ENCODE measurements at regions not wholly inside any gene's neighbourhood (a gene's known extent, or its start where the extent isn't known, plus 50 kb on each side); places are given as distances from the start of the nearest gene placed in this dataset.
A peak's percentile ranks its signal among the peaks of the same experiment; 100 is the strongest.

DNA sequence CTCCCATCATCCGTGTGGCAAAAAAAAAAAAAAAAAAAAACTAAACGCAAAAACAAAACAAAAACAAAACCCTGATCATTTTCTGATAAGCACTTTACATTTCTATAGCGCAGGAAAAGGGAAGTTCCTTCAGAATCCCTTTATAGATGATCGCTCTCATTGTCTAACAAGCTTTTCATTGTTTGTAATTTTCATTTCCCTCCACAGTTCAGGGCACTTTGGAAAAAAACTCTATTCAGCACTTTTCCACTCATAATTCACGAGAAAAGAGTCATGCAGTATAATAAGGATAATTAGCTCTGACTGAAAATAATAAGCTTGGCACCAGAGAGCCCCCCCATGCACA lies 89.4 kb upstream of the ATXN1 start:
- no peak for DNase-seq

DNA sequence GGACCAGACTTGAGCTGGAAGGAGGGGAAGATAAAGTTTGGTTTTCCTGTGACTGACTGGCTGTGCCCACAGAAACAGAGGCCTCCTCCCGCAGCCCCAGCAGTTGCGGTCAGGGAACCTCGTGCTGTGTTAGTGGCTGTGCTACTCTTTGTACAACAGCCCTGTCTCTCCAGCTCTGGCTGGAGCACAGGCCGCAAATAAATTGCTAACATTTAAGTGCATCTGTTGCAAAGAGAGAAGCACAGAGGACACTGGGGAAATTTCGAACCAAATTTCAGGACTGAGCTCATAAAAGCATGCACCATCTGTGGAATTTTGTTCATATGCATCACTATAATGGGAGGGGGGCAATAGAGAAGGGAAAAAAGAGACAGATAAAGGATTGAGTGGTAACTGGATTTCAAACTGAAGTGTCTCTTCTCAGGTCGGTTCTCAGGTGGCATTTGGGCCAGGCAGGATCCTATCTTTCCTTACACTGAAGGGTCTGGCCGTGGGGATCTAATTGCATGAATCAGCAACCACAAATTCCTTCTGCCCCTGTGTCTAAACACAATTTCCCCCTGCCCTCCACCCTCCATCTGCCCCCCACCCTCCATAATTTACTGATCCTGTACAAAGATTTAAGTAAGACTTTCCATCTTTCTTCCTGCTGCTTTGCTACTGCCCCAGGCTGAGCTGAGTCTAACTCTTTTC lies 88.9 kb upstream of the ATXN1 start:
- peak; percentile 55 for DNase-seq

DNA sequence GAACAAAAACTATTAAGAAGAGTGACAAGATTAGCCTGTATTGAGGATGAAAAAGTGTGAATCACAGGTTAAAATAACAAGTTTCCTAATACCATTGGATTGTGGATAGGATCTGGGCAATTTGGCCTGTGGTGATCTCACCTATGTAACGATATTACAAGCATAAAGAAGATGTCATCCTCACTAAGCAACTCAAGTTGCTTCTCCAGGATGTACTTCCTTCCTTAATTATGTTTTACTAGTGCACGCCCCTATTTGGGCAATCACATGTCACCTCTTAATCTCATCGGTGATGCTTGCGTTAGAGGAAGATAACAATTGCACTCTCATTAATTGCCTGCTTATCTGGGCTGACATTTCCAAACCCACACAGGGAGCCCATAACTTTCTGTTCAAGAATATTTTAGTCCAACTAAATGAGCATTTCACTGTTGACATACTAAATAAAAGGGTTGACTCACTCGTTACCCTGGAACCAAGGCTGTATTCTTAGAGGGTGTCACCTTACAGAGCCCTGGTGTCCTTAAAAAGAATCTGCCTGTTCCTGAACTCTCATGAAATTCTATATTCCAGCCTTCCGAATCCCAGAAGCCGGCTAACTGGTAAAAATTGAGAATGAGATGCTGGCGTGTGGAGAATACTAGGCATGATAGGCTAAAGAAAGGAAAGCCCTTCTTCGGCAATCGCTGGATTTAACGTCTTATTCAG lies 88.2 kb upstream of the ATXN1 start:
- peak; percentile 42 for DNase-seq

DNA sequence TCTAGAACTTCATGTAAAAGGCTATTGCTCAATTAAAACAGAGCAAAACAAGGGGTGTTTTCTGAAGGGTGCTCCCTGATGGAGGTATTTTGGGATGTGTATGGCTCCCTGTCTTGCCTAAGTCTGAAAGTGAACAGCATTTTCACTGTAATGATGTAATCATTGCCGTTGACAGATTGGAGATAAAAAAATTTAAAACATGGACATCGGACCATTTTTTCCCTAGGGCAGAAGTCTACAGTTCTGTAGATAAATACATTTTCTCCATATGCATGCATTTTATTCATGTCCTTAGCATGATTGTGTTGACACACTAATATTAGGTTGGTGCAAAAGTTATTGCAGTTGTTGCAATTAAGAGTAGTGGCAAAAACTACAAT lies 85.1 kb upstream of the ATXN1 start:
- no peak for DNase-seq

DNA sequence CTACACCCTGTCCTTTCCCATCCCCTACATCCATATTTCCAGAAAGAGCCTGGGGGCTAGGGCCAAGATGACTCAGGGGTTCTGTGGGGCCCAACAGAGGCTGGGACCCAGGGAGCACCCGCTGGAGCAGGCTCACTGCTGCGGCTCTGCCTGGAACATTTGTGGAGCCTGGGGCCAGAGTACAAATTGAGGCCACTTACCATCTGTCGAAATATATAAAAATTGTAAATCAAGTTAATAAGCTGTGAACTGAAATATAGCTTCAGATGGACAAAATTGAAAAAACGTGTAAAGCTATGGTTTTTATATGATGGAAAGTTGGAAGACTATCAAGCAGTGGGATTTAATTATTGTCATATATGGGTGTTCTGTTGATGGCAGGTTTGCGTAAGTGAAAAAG lies 82.9 kb upstream of the ATXN1 start:
- no peak for DNase-seq

DNA sequence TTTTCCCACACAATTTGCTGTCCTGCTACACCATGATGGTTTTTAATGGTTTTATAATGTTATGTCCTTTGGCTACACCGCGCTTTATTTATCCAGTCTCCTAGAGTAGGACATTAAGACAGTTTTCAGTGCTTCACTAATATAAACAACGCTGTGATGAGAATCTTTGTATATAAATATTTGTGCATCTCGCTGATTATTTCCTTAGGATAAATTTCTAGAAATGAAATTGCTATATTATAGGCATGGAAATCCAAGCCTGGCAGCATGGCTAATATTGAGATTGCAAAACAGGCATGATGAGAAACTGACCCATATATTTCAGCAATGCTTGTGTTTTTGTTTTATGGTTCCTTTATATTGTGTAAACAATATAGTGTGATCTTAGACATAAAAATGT lies 81.4 kb upstream of the ATXN1 start:
- no peak for DNase-seq

DNA sequence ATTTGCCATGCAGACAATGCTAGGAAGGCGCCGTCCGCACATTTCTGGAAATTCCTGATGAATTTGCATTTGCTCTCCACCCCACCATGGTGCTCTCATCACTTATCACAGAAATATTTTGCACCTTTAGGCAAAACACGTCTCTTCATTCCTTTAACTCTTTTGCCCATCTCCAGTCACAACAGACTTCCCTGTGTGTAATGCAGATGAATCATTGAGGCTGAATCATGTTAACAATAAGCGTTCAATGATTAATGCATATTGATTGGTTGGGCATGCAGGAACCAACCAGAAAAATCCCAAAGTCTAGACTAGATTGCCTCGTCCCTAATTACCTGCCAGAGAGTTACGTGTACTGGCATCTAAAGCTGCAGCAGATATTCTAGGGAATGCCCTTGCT lies 80.0 kb upstream of the ATXN1 start:
- DNase-seq, result no peak

DNA sequence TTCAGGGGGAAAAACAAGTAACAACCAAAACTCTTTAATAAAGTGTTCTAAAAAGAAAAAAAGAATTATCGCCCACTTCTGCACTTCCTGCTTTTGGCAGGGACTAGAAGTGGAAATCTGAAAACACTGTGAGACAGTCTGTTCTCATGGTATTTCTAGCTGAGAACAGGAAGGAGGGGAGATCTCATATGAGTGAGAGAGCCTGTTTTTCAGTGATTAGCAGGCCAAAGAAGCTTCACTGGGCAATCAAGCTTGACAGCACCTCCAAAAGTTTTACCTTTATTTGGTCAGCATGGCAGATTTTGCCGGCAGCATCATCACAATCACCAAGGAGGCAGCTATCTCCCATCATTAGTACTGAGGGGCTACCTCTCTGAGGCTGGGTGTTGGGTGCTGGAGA lies 79.5 kb upstream of the ATXN1 start:
- no peak for DNase-seq

DNA sequence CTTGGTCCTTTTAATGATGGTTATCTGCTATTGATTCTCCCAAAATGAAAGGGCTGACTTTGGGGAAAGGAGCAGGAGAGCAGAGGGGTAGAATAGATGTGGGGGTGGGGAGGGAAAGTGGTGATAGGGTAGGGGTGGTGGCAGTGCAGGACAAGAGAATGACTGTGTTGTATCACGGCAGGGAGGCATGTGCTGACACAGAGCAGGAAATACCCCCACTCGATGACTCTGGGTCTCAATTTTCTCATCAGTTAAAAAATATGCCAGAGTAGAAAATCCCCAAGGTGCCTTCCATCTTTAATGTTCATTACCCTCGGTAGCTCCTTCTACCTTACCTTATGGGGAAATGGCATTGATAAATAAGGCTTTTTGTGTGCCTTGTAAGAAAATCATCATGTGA lies 79.0 kb upstream of the ATXN1 start:
- no peak for DNase-seq

DNA sequence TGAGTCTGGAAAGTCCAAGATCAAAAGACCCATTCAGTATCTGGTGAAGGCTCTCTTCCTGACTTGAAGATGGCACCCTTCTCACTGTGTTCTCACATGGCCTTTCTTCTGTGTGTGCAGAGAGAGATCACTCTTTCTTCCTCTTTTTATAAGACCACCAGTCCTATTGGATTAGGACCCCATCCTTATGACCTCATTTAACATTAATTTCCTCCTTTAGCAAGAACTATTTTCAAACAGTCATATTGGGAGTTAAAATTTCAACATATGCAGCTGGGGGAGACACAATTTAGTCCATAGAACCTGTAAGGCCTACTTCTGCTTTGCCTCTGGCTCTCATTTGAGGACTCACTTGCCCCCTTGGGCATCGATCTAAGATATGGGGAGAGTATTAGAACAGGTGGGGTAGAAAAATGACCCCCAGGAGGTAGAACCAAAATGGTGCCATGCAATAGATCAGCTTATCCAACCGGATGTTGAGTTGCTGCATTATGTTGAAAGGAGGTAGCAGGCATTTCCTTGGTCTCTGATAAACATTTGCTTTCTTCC lies 78.4 kb upstream of the ATXN1 start:
- no peak for DNase-seq

DNA sequence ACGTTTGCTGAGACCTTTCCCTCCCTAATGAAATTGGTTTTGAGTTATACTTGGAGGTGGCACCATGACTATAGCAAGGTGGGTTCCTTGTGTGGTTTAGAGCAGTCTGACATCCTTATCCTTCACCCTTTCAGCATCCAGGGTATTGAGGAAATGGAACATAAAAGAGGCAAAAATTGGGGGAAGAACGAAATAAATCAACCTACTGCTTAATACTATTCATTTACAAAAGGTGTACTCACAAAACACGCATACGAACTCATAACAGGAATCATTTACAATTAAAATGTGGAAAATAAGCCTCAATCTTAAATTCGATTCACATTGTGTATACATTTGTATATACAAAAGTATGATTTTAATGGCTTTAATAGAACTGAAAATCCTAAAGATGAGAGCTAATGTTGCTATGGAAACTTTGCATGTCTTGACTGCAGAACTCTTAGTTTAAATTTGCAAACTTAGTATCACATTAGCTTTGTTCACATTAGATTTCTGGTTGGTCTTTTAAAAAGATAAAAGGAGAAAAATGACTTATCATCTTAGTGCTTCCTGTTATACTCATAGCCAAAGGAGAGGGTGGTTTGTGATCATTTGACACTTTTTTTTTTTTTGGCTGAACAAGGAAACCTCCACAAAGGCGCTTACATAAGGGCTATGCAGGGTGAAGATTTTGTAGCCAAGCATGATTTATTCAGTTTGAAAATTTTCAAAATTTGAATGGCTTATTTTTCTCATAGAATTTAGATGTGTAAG lies 76.1 kb upstream of the ATXN1 start:
- peak; percentile 11 for DNase-seq

DNA sequence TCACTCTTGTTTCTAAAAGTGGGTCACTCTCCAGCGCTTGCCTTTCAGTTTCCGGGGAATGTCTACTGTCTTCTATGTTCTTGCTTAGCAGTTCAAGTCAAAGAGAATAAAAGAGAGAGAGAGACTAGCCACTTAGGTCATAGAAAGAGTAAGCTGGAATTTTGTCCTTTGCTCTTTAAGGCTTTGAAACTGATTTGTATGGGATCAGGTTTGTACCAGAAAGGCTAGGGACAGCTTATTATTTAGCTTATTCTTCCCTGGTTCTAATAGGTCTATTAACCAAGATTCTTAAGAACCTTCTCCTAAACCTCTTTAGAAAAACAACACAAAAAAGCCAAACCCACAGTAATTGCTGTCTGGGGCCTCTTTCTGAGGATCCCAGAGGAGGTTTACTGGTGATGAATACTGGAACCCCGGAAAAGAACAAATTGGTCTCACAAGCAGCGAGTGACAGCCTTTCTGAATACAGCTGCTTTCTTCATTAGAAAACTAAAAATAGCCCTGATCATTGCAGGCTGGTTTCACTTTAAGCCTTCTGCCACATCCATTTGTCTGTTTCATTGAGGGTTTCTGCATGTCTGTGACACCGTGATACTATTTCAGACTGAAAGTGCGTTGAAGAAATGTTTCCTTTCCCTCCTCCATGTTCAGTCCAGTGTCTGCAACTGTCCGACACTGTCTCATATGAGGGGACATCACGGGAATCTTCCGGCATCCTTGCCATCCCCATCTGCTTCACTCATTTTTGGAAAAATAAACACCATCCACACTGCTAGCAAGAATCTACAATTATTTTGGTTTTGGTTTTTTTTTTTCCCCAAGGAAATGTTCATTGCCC lies 75.1 kb upstream of the ATXN1 start:
- no peak for DNase-seq

DNA sequence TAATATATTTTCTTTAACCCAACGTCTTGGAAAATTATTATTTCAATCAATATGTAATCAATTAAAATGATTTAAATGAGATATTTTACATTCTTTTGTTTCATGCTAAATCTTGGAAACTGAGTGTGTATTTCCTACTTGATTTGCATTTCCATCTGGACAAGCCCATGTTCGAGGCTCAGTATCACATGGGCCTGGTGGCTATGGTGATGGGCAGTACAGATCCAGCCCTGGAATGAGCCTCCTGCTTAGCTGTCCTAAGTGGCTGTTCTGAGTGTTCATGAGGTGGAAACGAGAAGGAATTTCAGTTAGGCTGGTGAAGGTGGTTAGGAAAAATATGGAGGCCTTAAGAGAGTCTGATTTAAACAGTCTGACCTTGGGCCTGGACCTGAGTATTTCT lies 73.0 kb upstream of the ATXN1 start:
- DNase-seq, result no peak

DNA sequence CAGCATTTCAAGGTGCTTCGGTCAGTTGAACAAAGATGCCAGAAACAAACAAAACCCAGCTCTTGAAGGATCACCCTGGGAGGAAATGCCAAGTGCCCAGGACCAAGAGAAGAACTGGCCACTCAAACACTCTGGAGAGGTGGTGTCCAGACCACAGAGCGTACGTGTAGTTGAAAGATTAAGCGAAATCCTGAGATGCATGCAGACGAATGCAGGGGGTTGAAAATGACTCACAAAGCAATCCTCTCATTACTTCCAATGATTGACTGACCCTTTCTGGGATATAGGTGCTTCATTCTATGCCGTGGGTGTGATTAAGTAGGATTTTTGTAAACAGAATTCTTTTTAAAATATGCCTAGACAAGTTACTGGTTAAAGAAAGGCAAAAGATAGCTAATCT lies 71.5 kb upstream of the ATXN1 start:
- DNase-seq, result no peak

DNA sequence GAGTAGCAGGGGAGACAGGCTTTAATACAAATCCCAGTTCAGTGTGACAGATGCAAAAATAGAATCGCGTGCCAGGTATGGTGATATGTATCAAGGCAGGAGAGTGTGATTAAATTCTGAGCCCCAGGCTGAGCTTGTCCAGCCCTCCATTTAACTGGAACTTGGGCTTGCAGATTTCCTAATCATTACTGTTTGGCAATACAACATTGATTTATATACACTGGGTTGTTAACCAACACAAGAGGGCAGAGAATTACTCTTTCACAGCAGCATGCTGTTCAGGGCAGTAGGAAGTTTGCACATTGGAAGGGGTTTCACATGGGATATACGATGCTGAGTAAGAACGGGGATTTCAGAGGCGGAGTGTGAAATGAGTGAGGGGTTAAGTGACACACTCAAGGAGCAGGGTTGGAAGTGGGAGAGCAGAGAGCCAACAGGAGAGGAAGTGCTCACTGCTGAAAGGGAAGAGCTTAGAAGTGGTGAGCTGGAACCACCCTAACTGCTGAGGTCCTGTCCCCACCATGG lies 70.8 kb upstream of the ATXN1 start:
- no peak for DNase-seq

DNA sequence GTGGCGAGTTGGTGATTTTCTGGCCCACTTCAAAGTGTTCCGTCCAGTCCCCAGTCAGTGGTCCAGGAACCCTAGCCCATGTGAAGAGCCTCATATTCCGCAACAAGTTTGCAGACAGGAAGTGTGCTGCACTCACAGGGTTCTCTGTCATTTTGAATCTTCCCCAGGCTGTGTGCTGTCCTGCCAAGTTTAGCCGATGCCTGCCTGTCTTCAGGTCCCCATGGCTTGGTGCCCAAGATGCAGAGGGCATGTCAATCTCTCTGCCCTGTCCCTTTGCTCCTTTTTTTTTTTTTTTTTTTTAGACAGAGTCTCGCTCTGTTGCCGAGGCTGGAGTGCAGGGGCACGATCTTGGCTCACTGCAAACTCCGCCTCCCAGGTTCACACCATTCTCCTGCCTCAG lies 69.9 kb upstream of the ATXN1 start:
- no peak for DNase-seq

DNA sequence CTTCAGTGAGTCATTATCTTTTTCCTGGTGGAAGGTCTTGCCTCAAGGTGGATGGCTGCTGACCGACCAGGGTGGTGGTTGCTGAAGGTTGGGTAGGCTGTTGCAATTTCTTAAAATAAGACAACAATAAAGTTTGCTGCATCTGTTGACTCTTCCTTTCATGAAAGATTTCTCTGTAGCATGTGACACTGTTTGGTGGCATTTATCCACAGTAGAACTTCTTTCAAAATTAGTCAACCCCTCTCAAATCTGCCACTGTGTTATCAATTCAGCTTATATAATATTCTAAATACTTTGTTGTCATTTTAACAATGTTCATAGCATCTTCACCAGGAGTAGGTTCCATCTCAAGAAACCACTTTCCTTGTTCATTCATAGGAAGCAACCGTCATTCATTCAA lies 66.8 kb upstream of the ATXN1 start:
- DNase-seq, result no peak

DNA sequence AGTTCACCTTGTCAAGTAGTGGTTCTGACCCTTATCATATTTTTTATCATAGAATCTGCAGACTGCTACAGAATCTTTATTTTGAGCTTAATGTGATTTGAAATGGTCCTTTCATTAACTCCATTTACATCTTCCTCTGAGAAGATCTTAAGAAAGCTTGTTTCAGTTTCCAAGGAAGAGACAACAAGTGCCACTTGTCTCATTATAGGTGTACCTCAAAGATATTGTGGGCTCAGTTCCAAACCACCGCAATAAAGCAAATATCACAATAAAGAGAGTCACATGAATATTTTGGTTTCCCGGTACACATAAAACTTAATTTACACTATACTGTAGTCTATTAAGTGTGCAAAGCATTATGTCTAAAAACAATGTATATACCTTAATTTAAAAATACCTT lies 66.4 kb upstream of the ATXN1 start:
- DNase-seq, result no peak

DNA sequence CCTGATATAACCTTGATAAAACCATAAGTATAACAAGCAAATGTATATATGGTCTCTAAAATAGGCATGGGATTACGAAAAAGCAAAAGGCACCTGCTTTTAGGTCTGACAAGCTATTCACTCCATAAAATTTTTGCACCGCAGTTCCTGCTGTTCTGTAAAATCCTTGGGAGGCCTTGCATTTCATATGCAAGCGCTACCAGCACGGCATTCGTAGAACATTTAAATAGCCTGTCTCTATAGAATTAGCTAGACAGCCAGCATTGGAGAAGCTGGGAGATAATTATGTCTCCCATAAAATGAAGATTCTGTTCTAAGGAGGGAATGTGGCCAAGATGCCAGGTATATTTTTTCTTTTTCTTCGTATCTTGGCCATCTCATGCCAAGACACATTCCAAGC lies 64.5 kb upstream of the ATXN1 start:
- DNase-seq, result no peak

DNA sequence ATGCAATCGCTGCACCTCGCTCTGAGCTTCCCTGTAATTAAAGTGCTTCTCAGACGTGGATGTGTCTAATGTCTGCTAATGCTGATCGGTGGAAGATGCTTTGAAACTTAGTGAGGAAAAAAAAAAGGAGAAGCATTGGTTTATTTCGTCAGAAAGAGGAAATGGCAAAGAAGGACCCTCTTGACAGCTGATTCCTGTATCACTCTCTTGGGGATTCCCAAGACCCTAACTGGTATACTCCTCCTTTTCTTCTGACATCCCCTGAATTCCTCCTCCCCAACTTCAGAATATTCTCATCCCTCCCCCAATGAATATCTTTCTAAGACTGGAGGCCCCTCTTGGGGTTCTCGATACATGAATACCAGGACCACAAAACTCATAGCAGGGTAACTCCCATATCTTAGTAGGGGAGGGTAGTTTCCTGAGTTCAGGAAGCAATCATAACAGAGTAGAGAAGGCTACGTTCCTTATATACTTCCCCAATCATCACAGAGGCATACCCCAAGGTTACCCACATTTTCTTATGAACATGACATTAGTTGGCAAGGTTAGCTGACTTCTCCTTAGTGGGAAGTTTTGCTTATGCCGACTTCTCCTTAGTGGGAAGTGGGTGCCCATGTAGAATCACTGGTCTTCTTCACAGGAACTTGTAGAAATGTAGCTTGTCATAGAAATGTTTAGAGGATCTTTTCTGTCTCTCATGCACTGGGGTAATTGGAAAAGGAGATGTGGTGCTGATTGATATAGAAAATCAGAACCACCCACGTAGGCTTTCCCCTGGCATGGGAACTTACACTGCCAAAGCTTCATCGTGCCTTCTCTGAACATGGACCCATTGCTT lies 63.8 kb upstream of the ATXN1 start:
- DNase-seq, result no peak

DNA sequence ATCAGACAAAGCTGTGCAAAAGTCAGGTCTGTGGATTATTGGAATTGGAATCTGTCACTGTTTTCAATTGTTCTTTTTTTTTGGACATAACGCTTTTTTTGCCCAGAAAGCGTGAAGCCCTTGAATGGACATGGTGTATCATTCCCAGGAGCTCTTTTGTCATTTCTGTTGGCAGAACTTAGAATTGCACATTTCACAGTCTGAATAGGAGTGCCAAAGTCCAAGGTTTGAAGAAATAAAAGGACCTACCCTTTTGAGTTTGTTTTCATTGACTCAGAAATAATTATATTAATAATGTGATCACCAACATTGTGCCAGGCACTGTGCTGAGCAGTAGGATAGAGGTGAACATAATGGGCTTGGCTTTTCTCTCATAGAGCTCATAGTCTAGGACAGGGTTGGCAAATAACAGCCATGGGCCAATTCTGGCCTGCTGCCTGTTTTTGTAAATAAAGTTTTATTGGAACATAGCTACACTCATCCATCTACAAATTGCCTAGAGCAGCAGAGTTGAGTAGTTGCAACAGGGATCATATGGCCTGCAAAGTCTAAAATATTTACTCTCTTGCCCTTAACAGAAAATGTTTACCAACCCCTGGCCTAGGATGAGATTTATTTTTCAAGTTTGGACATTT lies 62.6 kb upstream of the ATXN1 start:
- DNase-seq, result no peak

Data from hematopoietic multipotent progenitor cell treated with erythropoietin and hydrocortisone succinate and interleukin-3 and kit ligand, for 8 days (in vitro differentiated cells).